Nephron progenitor cell (in vitro differentiated cells): ENCODE measurements at regions not wholly inside any gene's neighbourhood (a gene's known extent, or its start where the extent isn't known, plus 50 kb on each side); places are given as distances from the start of the nearest gene placed in this dataset.

Source experiments
- DNase-seq: peaks from one replicate; pipeline ENCODE4 v3.0.0; 2021
- H3K27ac Mint-ChIP-seq: 2 replicates; pipeline ENCODE4 v1.8.0; 2021; ENCODE audit warnings: mild to moderate bottlenecking, moderate library complexity, mixed read lengths
- H3K27me3 Mint-ChIP-seq: 2 replicates; pipeline ENCODE4 v1.8.0; 2021; ENCODE audit warnings: mild to moderate bottlenecking, low read depth, mixed read lengths; ENCODE audit not compliant: poor library complexity
- H3K36me3 Mint-ChIP-seq: 2 replicates; pipeline ENCODE4 v1.8.0; 2021; ENCODE audit warnings: low read depth, mixed read lengths
- H3K4me1 Mint-ChIP-seq: 2 replicates; pipeline ENCODE4 v1.8.0; 2021; ENCODE audit warnings: mixed read lengths
- H3K4me3 Mint-ChIP-seq: 2 replicates; pipeline ENCODE4 v1.8.0; 2021; ENCODE audit warnings: mild to moderate bottlenecking, moderate library complexity, mixed read lengths
- H3K9me3 Mint-ChIP-seq: 2 replicates; pipeline ENCODE4 v1.8.0; 2021; ENCODE audit warnings: mild to moderate bottlenecking, moderate library complexity, mixed read lengths
- TF ChIP-seq, protein P1 (sequence below): fragments of 200-600 bp; sonication (generic); IDR thresholded peaks from 2 replicates; pipeline ENCODE4 v1.5.0; 2021; ENCODE audit warnings: antibody characterized with exemption

GRCh38 chr14:95408731-95409476 lies 89.2 kb upstream of the CLMN start:
- Mint-ChIP-seq H3K27ac (no peak overlapping the region), H3K4me1 (peaks cover 48% of the 10 kb centered on the region), H3K27me3 (peaks cover 18% of the 10 kb centered on the region), H3K9me3 (no peaks in the 10 kb centered on the region), H3K36me3 (no peaks in the 10 kb centered on the region), H3K4me3 (no peak overlapping the region)
- TF ChIP-seq, protein P1, sequence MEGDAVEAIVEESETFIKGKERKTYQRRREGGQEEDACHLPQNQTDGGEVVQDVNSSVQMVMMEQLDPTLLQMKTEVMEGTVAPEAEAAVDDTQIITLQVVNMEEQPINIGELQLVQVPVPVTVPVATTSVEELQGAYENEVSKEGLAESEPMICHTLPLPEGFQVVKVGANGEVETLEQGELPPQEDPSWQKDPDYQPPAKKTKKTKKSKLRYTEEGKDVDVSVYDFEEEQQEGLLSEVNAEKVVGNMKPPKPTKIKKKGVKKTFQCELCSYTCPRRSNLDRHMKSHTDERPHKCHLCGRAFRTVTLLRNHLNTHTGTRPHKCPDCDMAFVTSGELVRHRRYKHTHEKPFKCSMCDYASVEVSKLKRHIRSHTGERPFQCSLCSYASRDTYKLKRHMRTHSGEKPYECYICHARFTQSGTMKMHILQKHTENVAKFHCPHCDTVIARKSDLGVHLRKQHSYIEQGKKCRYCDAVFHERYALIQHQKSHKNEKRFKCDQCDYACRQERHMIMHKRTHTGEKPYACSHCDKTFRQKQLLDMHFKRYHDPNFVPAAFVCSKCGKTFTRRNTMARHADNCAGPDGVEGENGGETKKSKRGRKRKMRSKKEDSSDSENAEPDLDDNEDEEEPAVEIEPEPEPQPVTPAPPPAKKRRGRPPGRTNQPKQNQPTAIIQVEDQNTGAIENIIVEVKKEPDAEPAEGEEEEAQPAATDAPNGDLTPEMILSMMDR, result no peak
- DNase-seq, result no peak

DNA sequence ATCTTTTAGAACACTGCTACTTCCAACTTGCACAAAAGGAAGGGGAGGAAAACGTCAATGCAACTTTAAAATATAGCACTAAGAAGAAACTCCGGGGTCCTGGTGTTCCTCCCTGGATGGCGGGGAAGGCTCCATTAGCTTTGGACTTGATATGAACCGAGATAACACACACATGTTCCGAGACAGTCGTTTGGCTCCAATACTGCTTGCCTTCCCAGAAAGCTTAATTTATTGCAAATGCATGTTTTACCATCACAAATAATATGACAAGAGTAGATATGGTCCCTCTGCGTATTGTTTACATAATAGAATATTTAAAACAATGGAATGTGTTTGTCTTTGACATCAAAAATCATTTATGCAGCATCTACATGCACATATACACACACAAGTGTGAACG lies 87.6 kb upstream of the CLMN start:
- H3K4me3 Mint-ChIP-seq, result no peak overlapping the region

DNA sequence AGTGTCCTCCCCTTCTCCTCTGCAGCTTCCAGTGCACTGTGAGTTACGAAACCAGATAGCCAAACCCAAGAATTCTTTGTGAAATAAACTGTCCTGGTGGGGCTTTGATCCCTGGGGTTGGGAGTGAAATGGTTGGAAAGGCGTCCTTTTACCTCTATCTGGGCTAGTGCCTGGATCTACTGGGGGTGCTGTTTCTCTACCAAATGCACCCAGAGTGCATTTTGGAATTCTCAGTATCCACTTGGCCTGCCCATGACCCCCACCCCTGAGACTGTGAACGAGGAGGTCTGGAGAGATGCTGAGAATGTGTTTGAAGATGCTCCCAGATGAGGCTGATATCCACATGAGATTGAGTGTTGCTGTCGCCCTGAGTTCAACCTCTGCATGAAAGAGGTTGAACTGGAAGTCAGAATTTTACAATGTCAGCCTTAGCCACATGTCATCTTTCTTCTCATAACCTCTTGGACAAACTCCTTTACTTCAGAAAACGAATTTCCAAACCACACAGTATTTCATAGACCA lies 87.1 kb upstream of the CLMN start:
- Mint-ChIP-seq H3K9me3 (no peaks in the 10 kb centered on the region), H3K36me3 (no peaks in the 10 kb centered on the region), H3K4me1 (peaks cover 32% of the 10 kb centered on the region), H3K27ac (no peak overlapping the region), H3K27me3 (peaks cover 13% of the 10 kb centered on the region), H3K4me3 (no peak overlapping the region)
- DNase-seq, result no peak
- TF ChIP-seq, protein P1, result no peak

More for the DNA sequence above, 87.6 kb upstream of the CLMN start:
- peaks cover 18% of the 10 kb centered on the region for H3K27me3 Mint-ChIP-seq
- no peaks in the 10 kb centered on the region for H3K36me3 Mint-ChIP-seq
- TF ChIP-seq, protein P1, result no peak
- H3K4me1 Mint-ChIP-seq, result peaks cover 33% of the 10 kb centered on the region
- no peaks in the 10 kb centered on the region for H3K9me3 Mint-ChIP-seq
- no peak for DNase-seq
- no peak overlapping the region for H3K27ac Mint-ChIP-seq

DNA sequence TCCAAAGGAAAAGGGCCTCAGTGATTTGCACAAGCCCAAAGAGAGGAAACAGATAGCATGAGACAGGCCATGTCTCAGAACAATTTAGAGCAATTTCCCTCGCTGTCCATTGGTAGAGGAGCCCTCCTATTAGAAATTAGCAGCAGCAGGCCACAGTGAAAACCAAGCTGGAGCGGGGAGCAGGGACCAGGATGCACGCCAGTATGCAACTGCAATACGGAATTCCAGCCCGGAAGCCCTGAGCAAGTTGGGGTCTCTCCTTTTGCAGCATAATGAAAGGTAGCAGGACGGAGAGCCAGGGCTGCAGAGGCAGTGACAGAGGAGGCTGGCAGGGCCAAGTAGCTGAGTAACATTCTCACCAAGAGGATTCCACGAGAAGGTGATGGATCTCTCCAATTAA lies 84.9 kb upstream of the CLMN start:
- Mint-ChIP-seq H3K4me1 (peaks cover 26% of the 10 kb centered on the region), H3K9me3 (no peaks in the 10 kb centered on the region), H3K27me3 (peaks cover 5% of the 10 kb centered on the region), H3K4me3 (no peak overlapping the region), H3K36me3 (no peaks in the 10 kb centered on the region), H3K27ac (no peak overlapping the region)
- TF ChIP-seq, protein P1, result no peak
- no peak for DNase-seq

DNA sequence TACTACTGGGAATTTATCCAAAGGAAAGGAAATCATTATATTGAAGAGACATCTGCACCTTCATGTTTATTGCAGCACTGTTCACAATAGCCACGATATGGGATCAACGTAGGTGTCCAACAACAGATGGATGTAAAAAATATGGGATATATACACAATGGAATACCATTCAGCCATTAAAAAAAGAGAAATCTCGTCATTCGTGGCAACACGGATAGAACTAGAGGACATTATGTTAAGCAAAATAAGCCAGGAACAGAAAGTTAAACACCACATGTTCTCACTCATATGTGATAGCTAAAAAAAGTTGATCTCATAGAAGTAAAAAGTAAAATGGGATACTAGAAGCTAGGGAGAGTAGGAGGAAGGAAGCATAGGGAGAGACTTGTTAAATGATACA lies 82.9 kb upstream of the CLMN start:
- H3K4me1 Mint-ChIP-seq, result peaks cover 20% of the 10 kb centered on the region
- no peak overlapping the region for H3K27ac Mint-ChIP-seq

More for the DNA sequence above, 82.9 kb upstream of the CLMN start:
- TF ChIP-seq, protein P1, result no peak
- H3K27me3 Mint-ChIP-seq, result peaks cover 3% of the 10 kb centered on the region
- DNase-seq, result no peak
- no peaks in the 10 kb centered on the region for H3K36me3 Mint-ChIP-seq
- no peaks in the 10 kb centered on the region for H3K9me3 Mint-ChIP-seq
- no peak overlapping the region for H3K4me3 Mint-ChIP-seq
